HuH-7.5 (cell line): ENCODE measurements at regions not wholly inside any gene's neighbourhood (a gene's known extent, or its start where the extent isn't known, plus 50 kb on each side); places are given as distances from the start of the nearest gene placed in this dataset.
"Not testable (repeated sequence)": the region's sequence is repeated elsewhere in the genome, so short reads cannot be mapped to it uniquely, and the experiment has no call there.

Experiments
- DNase-seq: peaks from one replicate; pipeline ENCODE4 v3.0.0; 2011; ENCODE audit warnings: low spot score

- DNase-seq = no peak
Observed at GRCh38 chrX:39675619-39676018, 422.1 kb downstream of the BCOR start.

GRCh38 chrX:39676434-39676833, 421.3 kb downstream of the BCOR start:
- DNase-seq = no peak

GRCh38 chrX:39677585-39677977, 420.2 kb downstream of the BCOR start:
- peak; percentile 16 for DNase-seq

GRCh38 chrX:39677978-39678791, 419.6 kb downstream of the BCOR start:
- DNase-seq = no peak

- no peak for DNase-seq
Observed at GRCh38 chrX:39678914-39679313, 418.8 kb downstream of the BCOR start.

GRCh38 chrX:39679497-39680157, 418.1 kb downstream of the BCOR start:
- DNase-seq = no peak

GRCh38 chrX:39681885-39682284, 415.9 kb downstream of the BCOR start:
- no peak for DNase-seq

- DNase-seq = no peak
Observed at GRCh38 chrX:39682778-39683177, 415.0 kb downstream of the BCOR start.

- no peak for DNase-seq
Observed at GRCh38 chrX:39688219-39688575, 409.6 kb downstream of the BCOR start.

GRCh38 chrX:39688576-39689375, 409.0 kb downstream of the BCOR start:
- no peak for DNase-seq

- DNase-seq = no peak
Observed at GRCh38 chrX:39689376-39690104, 408.2 kb downstream of the BCOR start.

- no peak for DNase-seq
Observed at GRCh38 chrX:39690541-39691415, 407.0 kb downstream of the BCOR start.

GRCh38 chrX:39691724-39692123, 406.0 kb downstream of the BCOR start:
- DNase-seq = no peak

GRCh38 chrX:39692796-39693195, 405.0 kb downstream of the BCOR start:
- no peak for DNase-seq

- no peak for DNase-seq
Observed at GRCh38 chrX:39693298-39693697, 404.5 kb downstream of the BCOR start.

- DNase-seq = not testable (repeated sequence)
Observed at GRCh38 chrX:39702636-39703035, 395.1 kb downstream of the BCOR start.

- DNase-seq = no peak
Observed at GRCh38 chrX:39703307-39703706, 394.5 kb downstream of the BCOR start.

GRCh38 chrX:39704590-39704989, 393.2 kb downstream of the BCOR start:
- DNase-seq = no peak

GRCh38 chrX:39705290-39705689, 392.5 kb downstream of the BCOR start:
- DNase-seq = no peak

- DNase-seq = no peak
Observed at GRCh38 chrX:39709364-39709763, 388.4 kb downstream of the BCOR start.

- DNase-seq = no peak
Observed at GRCh38 chrX:39709812-39710211, 387.9 kb downstream of the BCOR start.
